Endothelial cell of umbilical vein (primary cell): ENCODE measurements at regions not wholly inside any gene's neighbourhood (a gene's known extent, or its start where the extent isn't known, plus 50 kb on each side); places are given as distances from the start of the nearest gene placed in this dataset.

ENCODE experiments used
- BruUV-seq: library from RNA; stranded (reverse); fragments of 400-500 nt; replicated peaks from 2 replicates; lab custom pipeline; 2021; lab: Mats Ljungman, UMichigan
- CTCF ChIA-PET: fragments of 300-600, 350-600 bp; sonication (Branson Sonifier 250); formaldehyde crosslinking; loops from one replicate; lab custom pipeline; 2021; ENCODE audit warnings: antibody characterized with exemption, inconsistent platforms; lab: Charles Lee
- POLR2A ChIA-PET: fragments of 300-600, 350-600 bp; sonication (Branson Sonifier 250); formaldehyde crosslinking; loops from one replicate; lab custom pipeline; 2021; ENCODE audit warnings: antibody characterized with exemption, inconsistent platforms; lab: Charles Lee
- DNase-seq: peaks from one replicate; pipeline ENCODE4 v3.0.0-alpha.2; 2011; ENCODE audit warnings: low read depth, low spot score
- FAIRE-seq: peaks from 2 replicates; lab custom pipeline; 2011; peaks lifted over from hg19 to GRCh38; lab: Jason Lieb, UNC
- H2AFZ ChIP-seq: 2 replicates; pipeline ENCODE4 v1.6.0; 2012; ENCODE audit warnings: low read depth, low read length, control low read depth, inconsistent platforms
- H3K27ac ChIP-seq: 2 replicates; pipeline ENCODE4 v1.5.1; 2011; ENCODE audit warnings: low read depth, mild to moderate bottlenecking, control low read depth, low read length, moderate library complexity; ENCODE audit not compliant: insufficient read depth
- H3K27me3 ChIP-seq, 2 experiments: 2 replicates each; pipeline versions ENCODE4 v1.6.0 to v1.6.1; 2011; ENCODE audit warnings: low read length in 2 of 2, mixed read lengths in 1 of 2; ENCODE audit not compliant: control insufficient read depth in 2 of 2, insufficient read depth in 2 of 2
- H3K36me3 ChIP-seq, 2 experiments: 2 replicates in 1 of 2; 3 replicates in 1 of 2; pipeline ENCODE4 v1.5.1; 2011; ENCODE audit warnings: low read length in 2 of 2, mild to moderate bottlenecking in 1 of 2, moderate library complexity in 1 of 2; ENCODE audit not compliant: control insufficient read depth in 2 of 2, insufficient read depth in 2 of 2; ENCODE audit errors: extremely low read depth in 1 of 2
- H3K4me1 ChIP-seq: 3 replicates; pipeline ENCODE4 v1.5.1; 2011; ENCODE audit warnings: mild to moderate bottlenecking, low read length; ENCODE audit not compliant: control insufficient read depth, insufficient read depth; ENCODE audit errors: extremely low read depth
- H3K4me2 ChIP-seq: 2 replicates; pipeline ENCODE4 v1.6.1; 2011; ENCODE audit warnings: low read length, control low read depth, mixed read lengths; ENCODE audit not compliant: insufficient read depth
- H3K4me3 ChIP-seq, 3 experiments: fragments of 200-600 bp in 1 of 3; sonication (generic), shearing (Covaris generic) in 1 of 3; replicated peaks in 1 of 3; 2 replicates each; pipeline ENCODE4 v1.5.1; 2011 to 2016; ENCODE audit warnings: control low read depth in 3 of 3, low read length in 3 of 3, mild to moderate bottlenecking in 2 of 3, inconsistent platforms in 1 of 3, low read depth in 1 of 3, moderate library complexity in 1 of 3; ENCODE audit not compliant: insufficient read depth in 1 of 3
- H3K79me2 ChIP-seq: 2 replicates; pipeline ENCODE4 v1.6.0; 2012; ENCODE audit warnings: low read length, inconsistent platforms; ENCODE audit not compliant: control insufficient read depth, insufficient read depth
- H3K9ac ChIP-seq: replicated peaks from 2 replicates; pipeline ENCODE3; 2011; ENCODE audit warnings: low read length, control low read depth; ENCODE audit not compliant: insufficient read depth; ENCODE audit errors: extremely low read depth
- H3K9me1 ChIP-seq: replicated peaks from 3 replicates; pipeline ENCODE4 v1.6.0; 2011; ENCODE audit warnings: mild to moderate bottlenecking, low read length; ENCODE audit not compliant: control insufficient read depth, insufficient read depth; ENCODE audit errors: extremely low read depth
- H3K9me3 ChIP-seq: replicated peaks from 2 replicates; pipeline ENCODE4 v1.5.1; 2012; ENCODE audit warnings: low read length, inconsistent platforms; ENCODE audit not compliant: control insufficient read depth, insufficient read depth
- H4K20me1 ChIP-seq: replicated peaks from 2 replicates; pipeline ENCODE3; 2011; ENCODE audit warnings: mild to moderate bottlenecking, low read length; ENCODE audit not compliant: control insufficient read depth, insufficient read depth; ENCODE audit errors: extremely low read depth
- CTCF ChIP-seq, 2 donors: IDR thresholded peaks; 1 replicate in 1 of 2; 2 replicates in 1 of 2; pipeline ENCODE4 v1.5.1; 2011; ENCODE audit warnings: low read length in 2 of 2, mild to moderate bottlenecking in 2 of 2, moderate library complexity in 2 of 2, control low read depth in 1 of 2, inconsistent platforms in 1 of 2, low read depth in 1 of 2; ENCODE audit not compliant: insufficient read depth in 1 of 2; ENCODE audit errors: extremely low read depth in 1 of 2
- EZH2 ChIP-seq: IDR thresholded peaks from 2 replicates; pipeline ENCODE4 v1.6.1; 2012; ENCODE audit warnings: borderline replicate concordance, low read depth, mild to moderate bottlenecking, moderate library complexity, low read length, inconsistent platforms; ENCODE audit not compliant: severe bottlenecking
- FOS ChIP-seq: IDR thresholded peaks from 2 replicates; pipeline ENCODE4 v1.6.1; 2011; ENCODE audit warnings: mild to moderate bottlenecking, low read length, moderate library complexity, borderline replicate concordance; ENCODE audit not compliant: insufficient read depth
- GATA2 ChIP-seq: IDR thresholded peaks from 2 replicates; pipeline ENCODE4 v1.7.0; 2011; ENCODE audit warnings: low read depth, mild to moderate bottlenecking, moderate library complexity, mixed read lengths, low read length; ENCODE audit not compliant: insufficient read length, insufficient read depth
- JUN ChIP-seq: IDR thresholded peaks from 2 replicates; pipeline ENCODE4 v1.6.1; 2011; ENCODE audit warnings: borderline replicate concordance, low read depth; ENCODE audit not compliant: insufficient read length, insufficient read depth
- MAX ChIP-seq: IDR thresholded peaks from 2 replicates; pipeline ENCODE4 v1.6.1; 2011; ENCODE audit not compliant: insufficient read depth, insufficient read length
- POLR2AphosphoS5 ChIP-seq: IDR thresholded peaks from 2 replicates; pipeline ENCODE4 v1.6.1; 2012; ENCODE audit warnings: low read depth, mild to moderate bottlenecking, control low read depth, low read length, moderate library complexity; ENCODE audit not compliant: insufficient read depth
- dilution Hi-C: fragments of 300-500 bp; cut with MboI; formaldehyde crosslinking; loops from one replicate; pipeline ENCODE4 v1.15.0; 2019; ENCODE audit warnings: low sequenced_read_pairs; ENCODE audit not compliant: extremely low pct_ligation_motif_present
- intact Hi-C: fragments of 100-400 bp; cut with micrococcal nuclease; formaldehyde crosslinking; loops from one replicate; pipeline ENCODE4 v1.10.0; 2022

- H3K4me1 ChIP-seq = no peaks in the 10 kb centered on the region
- ChIA-PET POLR2A (no interaction called here), CTCF (no interaction called here)
- H4K20me1 ChIP-seq = no peaks in the 10 kb centered on the region
- H3K79me2 ChIP-seq = no peaks in the 10 kb centered on the region
- TF ChIP-seq POLR2AphosphoS5 (no peak), FOS (no peak), EZH2 (no peak), CTCF (IDR thresholded peaks at IDR 0.05; ENCODE audit: extremely low read depth in 1 of 2, insufficient read depth in 1 of 2, low read depth in 1 of 2, low read length in 2 of 2) (no peak), MAX (no peak), JUN (no peak), GATA2 (no peak)
- FAIRE-seq = no peak
- no peak overlapping the region for H3K4me2 ChIP-seq
- H3K4me3 ChIP-seq = no peak overlapping the region
- intact Hi-C loops (no loop called here), dilution Hi-C loops (no loop called here)
- no peaks in the 10 kb centered on the region for H3K9me1 ChIP-seq
- H3K9ac ChIP-seq = no peak overlapping the region
- no peaks in the 10 kb centered on the region for H3K27me3 ChIP-seq
- no peak for DNase-seq
- H3K27ac ChIP-seq = no peak overlapping the region
- no peaks in the 10 kb centered on the region for H3K36me3 ChIP-seq
- peaks cover 6% of the 10 kb centered on the region for H3K9me3 ChIP-seq
- no peak overlapping the region for H2AFZ ChIP-seq
- BruUV-seq = no TSS peak
Observed at GRCh38 chr22:49077586-49077985, 750.1 kb downstream of the BRD1 start.
